ENCODE measurements at regions not wholly inside any gene's neighbourhood (a gene's known extent, or its start where the extent isn't known, plus 50 kb on each side); places are given as distances from the start of the nearest gene placed in this dataset.

GRCh38 chr10:20726381-20726780, 170.7 kb downstream of the NEBL start:
- DNase-seq, result no peak

GRCh38 chr10:20714979-20715378, 182.1 kb downstream of the NEBL start:
- DNase-seq, result no peak

- DNase-seq, result no peak
Observed at GRCh38 chr10:20714518-20714917, 182.6 kb downstream of the NEBL start.

- no peak for DNase-seq
Observed at GRCh38 chr10:20713420-20713819, 183.7 kb downstream of the NEBL start.

- no peak for DNase-seq
Observed at GRCh38 chr10:20712774-20713173, 184.3 kb downstream of the NEBL start.

GRCh38 chr10:20709708-20710107, 187.4 kb downstream of the NEBL start:
- no peak for DNase-seq

- no peak for DNase-seq
Observed at GRCh38 chr10:20708305-20708704, 188.8 kb downstream of the NEBL start.

GRCh38 chr10:20707251-20707650, 189.9 kb downstream of the NEBL start:
- DNase-seq, result no peak

- DNase-seq, result no peak
Observed at GRCh38 chr10:20698837-20699236, 198.3 kb downstream of the NEBL start.

GRCh38 chr10:20694296-20694695, 202.8 kb downstream of the NEBL start:
- DNase-seq, result no peak

GRCh38 chr10:20688797-20689544, 208.1 kb downstream of the NEBL start:
- DNase-seq, result no peak

- DNase-seq, result no peak
Observed at GRCh38 chr10:20686015-20686635, 211.0 kb downstream of the NEBL start.

- DNase-seq, result no peak
Observed at GRCh38 chr10:20685462-20685861, 211.6 kb downstream of the NEBL start.

- no peak for DNase-seq
Observed at GRCh38 chr10:20683345-20683744, 213.8 kb downstream of the NEBL start.

- no peak for DNase-seq
Observed at GRCh38 chr10:20682782-20683181, 214.3 kb downstream of the NEBL start.

- no peak for DNase-seq
Observed at GRCh38 chr10:20677340-20677739, 219.8 kb downstream of the NEBL start.

GRCh38 chr10:20674926-20675325, 222.2 kb downstream of the NEBL start:
- no peak for DNase-seq

- DNase-seq, result no peak
Observed at GRCh38 chr10:20673175-20673574, 223.9 kb downstream of the NEBL start.

GRCh38 chr10:20672741-20673140, 224.4 kb downstream of the NEBL start:
- DNase-seq, result no peak

GRCh38 chr10:20670579-20670978, 226.5 kb downstream of the NEBL start:
- no peak for DNase-seq

- no peak for DNase-seq
Observed at GRCh38 chr10:20668985-20669384, 228.1 kb downstream of the NEBL start.

- no peak for DNase-seq
Observed at GRCh38 chr10:20662742-20663141, 234.4 kb downstream of the NEBL start.

- DNase-seq, result no peak
Observed at GRCh38 chr10:20659225-20659624, 237.9 kb downstream of the NEBL start.

GRCh38 chr10:20658158-20658557, 239.0 kb downstream of the NEBL start:
- DNase-seq, result no peak

All from renal pelvis (tissue), 1 donor.